SK-N-SH treated with all-trans-retinoic acid at 6 μM for 48 hours (cell line): ENCODE measurements at regions not wholly inside any gene's neighbourhood (a gene's known extent, or its start where the extent isn't known, plus 50 kb on each side); places are given as distances from the start of the nearest gene placed in this dataset.

Source experiments
- ATAC-seq: fragments of 200-7000 bp; cut with Tn5 transposase; 3 replicates; pipeline ENCODE4 v1.9.1; 2020; ENCODE audit warnings: mild to moderate bottlenecking, moderate library complexity
- ARNTL ChIP-seq: fragments of 450-650 bp; formaldehyde crosslinking; IDR thresholded peaks from 2 replicates; pipeline ENCODE4 v1.5.0; 2020; ENCODE audit warnings: low read depth, mild to moderate bottlenecking, moderate library complexity, borderline replicate concordance
- BACH2 ChIP-seq: fragments of 250-450 bp; sonication (Bioruptor Pico); IDR thresholded peaks from 2 replicates; pipeline ENCODE4 v1.9.0; 2021; ENCODE audit warnings: mild to moderate bottlenecking, borderline replicate concordance
- CSDC2 ChIP-seq: fragments of 250-450 bp; sonication (Bioruptor Pico); IDR thresholded peaks from 2 replicates; pipeline ENCODE4 v1.5.0; 2020; ENCODE audit warnings: mild to moderate bottlenecking, moderate library complexity
- ESRRG ChIP-seq: fragments of 250-450 bp; sonication (Bioruptor Pico); IDR thresholded peaks from 2 replicates; pipeline ENCODE4 v1.6.1; 2021; ENCODE audit warnings: mild to moderate bottlenecking
- GLIS3 ChIP-seq: fragments of 250-450 bp; sonication (Bioruptor Pico); IDR thresholded peaks from 2 replicates; pipeline ENCODE4 v1.5.0; 2020; ENCODE audit warnings: mild to moderate bottlenecking, moderate library complexity
- OSR1 ChIP-seq: fragments of 250-450 bp; sonication (Bioruptor Pico); IDR thresholded peaks from 2 replicates; pipeline ENCODE4 v1.8.0; 2022; ENCODE audit warnings: moderate library complexity, mild to moderate bottlenecking, inconsistent platforms
- PATZ1 ChIP-seq: fragments of 250-450 bp; sonication (Bioruptor Pico); IDR thresholded peaks from 2 replicates; pipeline ENCODE4 v1.8.0; 2020; ENCODE audit warnings: mild to moderate bottlenecking, moderate library complexity, borderline replicate concordance
- PPARA ChIP-seq: fragments of 250-450 bp; sonication (Bioruptor Pico); IDR thresholded peaks from 2 replicates; pipeline ENCODE4 v1.5.0; 2020; ENCODE audit warnings: mild to moderate bottlenecking, borderline replicate concordance
- RARB ChIP-seq: fragments of 250-450 bp; sonication (Bioruptor Pico); IDR thresholded peaks from 2 replicates; pipeline ENCODE4 v1.8.0; 2021; ENCODE audit warnings: mild to moderate bottlenecking, moderate library complexity
- TCF4 ChIP-seq: fragments of 250-450 bp; sonication (Bioruptor Pico); IDR thresholded peaks from 2 replicates; pipeline ENCODE4 v1.8.0; 2021; ENCODE audit warnings: mild to moderate bottlenecking, moderate library complexity, borderline replicate concordance
- ZC3H10 ChIP-seq: fragments of 250-450 bp; sonication (Bioruptor Pico); IDR thresholded peaks from 2 replicates; pipeline ENCODE4 v1.5.1; 2021; ENCODE audit warnings: mild to moderate bottlenecking, moderate library complexity
- ZFP3 ChIP-seq: fragments of 250-450 bp; sonication (Bioruptor Pico); IDR thresholded peaks from 2 replicates; pipeline ENCODE4 v1.5.0; 2020; ENCODE audit warnings: mild to moderate bottlenecking, moderate library complexity
- ZFP30 ChIP-seq: fragments of 450-650 bp; formaldehyde crosslinking; IDR thresholded peaks from 2 replicates; pipeline ENCODE4 v1.5.0; 2022; ENCODE audit warnings: mild to moderate bottlenecking, moderate library complexity
- ZNF8 ChIP-seq: fragments of 450-650 bp; formaldehyde crosslinking; IDR thresholded peaks from 2 replicates; pipeline ENCODE4 v1.5.0; 2020; ENCODE audit warnings: mild to moderate bottlenecking, moderate library complexity
- TF ChIP-seq, protein P1 (sequence below): fragments of 250-450 bp; sonication (Bioruptor Pico); IDR thresholded peaks from 2 replicates; pipeline ENCODE4 v1.5.0; 2020; ENCODE audit warnings: mild to moderate bottlenecking, moderate library complexity
- TF ChIP-seq, protein P2 (sequence below): fragments of 250-450 bp; sonication (Bioruptor Pico); IDR thresholded peaks from 2 replicates; pipeline ENCODE4 v1.5.1; 2020; ENCODE audit warnings: low read depth, mild to moderate bottlenecking, moderate library complexity
- TF ChIP-seq, protein P3 (sequence below): fragments of 250-450 bp; sonication (Bioruptor Pico); IDR thresholded peaks from 2 replicates; pipeline ENCODE4 v1.5.1; 2021; ENCODE audit warnings: mild to moderate bottlenecking, moderate library complexity

DNA sequence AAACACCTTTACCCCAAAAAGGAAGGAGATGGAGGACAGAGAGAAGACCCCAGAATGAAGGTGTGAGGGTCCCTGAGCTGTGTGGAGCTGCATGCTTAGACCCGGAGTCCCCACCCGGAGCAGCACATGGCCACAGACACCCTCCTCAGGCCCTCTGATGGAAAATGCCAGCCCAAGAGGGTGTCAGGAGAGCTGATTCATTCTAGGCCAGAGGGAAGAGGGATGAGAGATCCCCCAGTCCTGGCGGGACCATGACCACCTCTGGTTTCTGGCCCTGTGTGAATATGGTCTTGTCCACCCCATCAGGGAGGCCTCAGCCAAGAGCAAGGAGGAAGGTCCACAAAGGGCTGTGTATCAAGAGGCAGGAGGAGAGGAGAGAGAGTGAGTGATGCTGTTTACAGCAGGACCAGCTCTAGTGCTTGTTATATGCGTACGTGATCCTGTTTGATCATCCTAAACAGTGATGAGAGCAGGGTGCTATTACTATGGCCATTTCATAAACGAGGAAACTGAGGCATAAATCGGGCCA is 186.6 kb upstream of the HAAO start:
- no peak for ATAC-seq
- TF ChIP-seq, protein P1, sequence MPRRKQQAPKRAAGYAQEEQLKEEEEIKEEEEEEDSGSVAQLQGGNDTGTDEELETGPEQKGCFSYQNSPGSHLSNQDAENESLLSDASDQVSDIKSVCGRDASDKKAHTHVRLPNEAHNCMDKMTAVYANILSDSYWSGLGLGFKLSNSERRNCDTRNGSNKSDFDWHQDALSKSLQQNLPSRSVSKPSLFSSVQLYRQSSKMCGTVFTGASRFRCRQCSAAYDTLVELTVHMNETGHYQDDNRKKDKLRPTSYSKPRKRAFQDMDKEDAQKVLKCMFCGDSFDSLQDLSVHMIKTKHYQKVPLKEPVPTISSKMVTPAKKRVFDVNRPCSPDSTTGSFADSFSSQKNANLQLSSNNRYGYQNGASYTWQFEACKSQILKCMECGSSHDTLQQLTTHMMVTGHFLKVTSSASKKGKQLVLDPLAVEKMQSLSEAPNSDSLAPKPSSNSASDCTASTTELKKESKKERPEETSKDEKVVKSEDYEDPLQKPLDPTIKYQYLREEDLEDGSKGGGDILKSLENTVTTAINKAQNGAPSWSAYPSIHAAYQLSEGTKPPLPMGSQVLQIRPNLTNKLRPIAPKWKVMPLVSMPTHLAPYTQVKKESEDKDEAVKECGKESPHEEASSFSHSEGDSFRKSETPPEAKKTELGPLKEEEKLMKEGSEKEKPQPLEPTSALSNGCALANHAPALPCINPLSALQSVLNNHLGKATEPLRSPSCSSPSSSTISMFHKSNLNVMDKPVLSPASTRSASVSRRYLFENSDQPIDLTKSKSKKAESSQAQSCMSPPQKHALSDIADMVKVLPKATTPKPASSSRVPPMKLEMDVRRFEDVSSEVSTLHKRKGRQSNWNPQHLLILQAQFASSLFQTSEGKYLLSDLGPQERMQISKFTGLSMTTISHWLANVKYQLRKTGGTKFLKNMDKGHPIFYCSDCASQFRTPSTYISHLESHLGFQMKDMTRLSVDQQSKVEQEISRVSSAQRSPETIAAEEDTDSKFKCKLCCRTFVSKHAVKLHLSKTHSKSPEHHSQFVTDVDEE (CRISPR knock-in tag), result no peak
- TF ChIP-seq CSDC2 (CRISPR knock-in tag) (no peak), ZC3H10 (CRISPR knock-in tag) (no peak), ESRRG (CRISPR knock-in tag) (no peak), GLIS3 (CRISPR knock-in tag) (no peak), ZFP30 (CRISPR knock-in tag) (no peak), BACH2 (CRISPR knock-in tag) (no peak), ARNTL (CRISPR knock-in tag) (no peak), RARB (no peak), ZFP3 (CRISPR knock-in tag) (no peak), PATZ1 (CRISPR knock-in tag) (no peak), TCF4 (no peak)

DNA sequence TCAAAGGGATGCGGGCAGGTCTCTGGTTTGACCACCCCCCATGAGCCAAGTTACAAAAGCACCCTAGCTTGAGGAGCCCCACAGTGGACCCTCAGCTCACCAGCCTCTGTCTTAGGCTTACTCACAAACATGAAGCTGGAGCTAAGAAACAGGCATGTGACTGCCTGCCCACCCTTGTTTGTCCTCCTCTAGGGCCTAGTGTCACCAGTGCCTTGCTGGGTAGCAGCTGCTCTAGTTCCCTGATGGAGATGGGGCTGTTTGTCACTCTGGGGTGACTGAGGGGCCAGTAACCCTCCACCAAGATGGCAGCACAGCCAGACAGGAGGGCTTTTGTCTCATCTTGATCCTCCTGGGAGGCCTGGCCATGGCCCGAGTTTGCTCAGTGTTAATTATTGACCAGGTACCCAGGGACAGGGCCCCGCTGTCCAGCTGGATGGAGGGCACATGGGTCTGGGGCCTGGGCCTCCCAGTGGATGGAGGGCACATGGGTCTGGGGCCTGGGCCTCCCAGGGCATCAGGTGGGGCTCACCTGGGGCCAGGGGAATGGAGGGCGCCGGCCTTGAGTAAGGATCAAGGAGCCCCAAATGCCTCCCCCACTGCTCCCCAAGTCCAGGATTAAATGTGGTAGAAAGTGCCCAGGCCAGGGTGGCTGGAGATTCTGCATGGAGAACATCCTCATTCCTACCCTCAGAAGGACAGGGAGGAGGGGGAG is 185.9 kb upstream of the HAAO start:
- ATAC-seq, result no peak
- TF ChIP-seq ZNF8, result no peak
- TF ChIP-seq ZFP3 (CRISPR knock-in tag), result no peak
- TF ChIP-seq RARB, result no peak
- TF ChIP-seq, all 23 proteins: peak for 0

DNA sequence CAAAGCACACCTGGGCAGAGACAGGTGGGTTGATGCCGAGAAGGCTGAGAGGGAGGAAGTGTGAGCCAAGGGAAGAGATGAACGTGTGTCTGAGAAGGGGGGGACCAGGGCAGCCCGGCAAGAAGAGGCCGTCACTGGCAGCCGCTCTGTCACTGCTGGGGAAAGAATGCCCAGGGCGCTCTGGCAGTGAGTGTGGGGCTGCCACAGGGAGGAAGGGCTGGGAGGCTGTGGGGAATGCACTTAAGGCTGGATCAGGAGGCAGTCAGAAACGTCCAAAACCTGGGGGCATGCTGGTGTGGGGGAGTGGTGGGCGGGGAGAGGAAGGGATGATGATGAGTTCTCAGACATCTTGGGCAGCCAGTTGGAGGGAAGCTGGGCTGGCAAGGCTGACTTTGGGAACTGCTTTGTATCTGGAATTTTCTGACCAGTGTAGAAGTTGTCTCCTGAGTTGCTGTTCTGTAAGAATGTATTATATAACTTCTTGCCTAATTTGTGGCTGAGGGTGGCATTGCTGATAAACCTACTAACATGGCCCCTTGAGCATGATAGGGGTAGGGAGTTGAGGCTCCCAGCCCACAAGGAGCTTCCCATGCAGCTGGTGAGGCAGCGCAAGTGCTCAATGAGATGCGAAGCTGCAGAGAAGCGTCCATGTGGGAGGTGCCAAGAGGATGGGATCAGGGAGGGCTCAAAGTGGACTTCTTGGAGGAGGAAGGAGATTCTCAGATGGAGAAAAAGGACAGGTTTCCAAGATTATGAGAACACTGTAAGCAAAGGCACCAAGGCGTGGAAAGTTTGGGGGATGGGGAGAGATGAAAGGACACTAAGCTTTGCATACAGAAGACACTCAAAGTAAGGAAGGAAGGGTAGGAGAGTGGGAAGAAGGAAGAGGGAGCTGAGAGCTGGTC is 185.1 kb upstream of the HAAO start:
- TF ChIP-seq RARB, result no peak
- TF ChIP-seq, protein P2, sequence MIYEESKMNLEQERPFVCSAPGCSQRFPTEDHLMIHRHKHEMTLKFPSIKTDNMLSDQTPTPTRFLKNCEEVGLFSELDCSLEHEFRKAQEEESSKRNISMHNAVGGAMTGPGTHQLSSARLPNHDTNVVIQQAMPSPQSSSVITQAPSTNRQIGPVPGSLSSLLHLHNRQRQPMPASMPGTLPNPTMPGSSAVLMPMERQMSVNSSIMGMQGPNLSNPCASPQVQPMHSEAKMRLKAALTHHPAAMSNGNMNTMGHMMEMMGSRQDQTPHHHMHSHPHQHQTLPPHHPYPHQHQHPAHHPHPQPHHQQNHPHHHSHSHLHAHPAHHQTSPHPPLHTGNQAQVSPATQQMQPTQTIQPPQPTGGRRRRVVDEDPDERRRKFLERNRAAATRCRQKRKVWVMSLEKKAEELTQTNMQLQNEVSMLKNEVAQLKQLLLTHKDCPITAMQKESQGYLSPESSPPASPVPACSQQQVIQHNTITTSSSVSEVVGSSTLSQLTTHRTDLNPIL (CRISPR knock-in tag), result no peak
- no peak for TF ChIP-seq PPARA (CRISPR knock-in tag)
- no peak for TF ChIP-seq CSDC2 (CRISPR knock-in tag)

DNA sequence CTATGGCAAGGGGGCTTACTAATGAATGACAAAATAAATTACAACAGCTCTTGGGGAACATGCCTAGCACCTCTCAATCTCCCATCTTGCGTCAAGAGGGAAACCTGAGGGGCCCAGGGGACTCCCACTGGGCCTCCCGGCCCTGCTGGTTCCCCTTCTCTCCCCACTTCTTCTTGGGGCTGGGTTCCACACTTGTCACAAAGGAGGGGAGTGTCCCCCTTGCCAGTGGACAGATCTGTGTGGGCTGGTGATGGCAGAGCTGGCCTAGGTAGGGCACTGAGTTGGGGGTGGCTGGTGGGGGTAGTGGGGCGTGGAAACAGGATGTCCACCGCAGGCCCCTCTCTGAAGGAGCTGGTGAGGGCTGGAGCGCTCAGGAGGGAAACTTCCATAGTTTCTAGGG is 184.0 kb upstream of the HAAO start:
- TF ChIP-seq, protein P1 (CRISPR knock-in tag), result no peak
- TF ChIP-seq BACH2 (CRISPR knock-in tag) (no peak), ZNF8 (no peak), OSR1 (CRISPR knock-in tag) (no peak), CSDC2 (CRISPR knock-in tag) (no peak)
- TF ChIP-seq, protein P3, sequence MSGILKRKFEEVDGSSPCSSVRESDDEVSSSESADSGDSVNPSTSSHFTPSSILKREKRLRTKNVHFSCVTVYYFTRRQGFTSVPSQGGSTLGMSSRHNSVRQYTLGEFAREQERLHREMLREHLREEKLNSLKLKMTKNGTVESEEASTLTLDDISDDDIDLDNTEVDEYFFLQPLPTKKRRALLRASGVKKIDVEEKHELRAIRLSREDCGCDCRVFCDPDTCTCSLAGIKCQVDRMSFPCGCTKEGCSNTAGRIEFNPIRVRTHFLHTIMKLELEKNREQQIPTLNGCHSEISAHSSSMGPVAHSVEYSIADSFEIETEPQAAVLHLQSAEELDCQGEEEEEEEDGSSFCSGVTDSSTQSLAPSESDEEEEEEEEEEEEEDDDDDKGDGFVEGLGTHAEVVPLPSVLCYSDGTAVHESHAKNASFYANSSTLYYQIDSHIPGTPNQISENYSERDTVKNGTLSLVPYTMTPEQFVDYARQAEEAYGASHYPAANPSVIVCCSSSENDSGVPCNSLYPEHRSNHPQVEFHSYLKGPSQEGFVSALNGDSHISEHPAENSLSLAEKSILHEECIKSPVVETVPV (CRISPR knock-in tag), result no peak
- TF ChIP-seq, all 23 proteins: peak for 0
- ATAC-seq, result no peak

More for the DNA sequence above, 185.1 kb upstream of the HAAO start:
- no peak for ATAC-seq
